ENCODE measurements at regions not wholly inside any gene's neighbourhood (a gene's known extent, or its start where the extent isn't known, plus 50 kb on each side); places are given as distances from the start of the nearest gene placed in this dataset.

- no peak overlapping the region for H3K27ac Mint-ChIP-seq
- H3K27me3 Mint-ChIP-seq, result no peaks in the 10 kb centered on the region
- no peaks in the 10 kb centered on the region for H3K4me1 Mint-ChIP-seq (ENCODE audit: low read depth in 2 of 2)
- H3K36me3 Mint-ChIP-seq (ENCODE audit: insufficient read depth), result no peaks in the 10 kb centered on the region
- no peak overlapping the region for H3K4me3 Mint-ChIP-seq
- no peaks in the 10 kb centered on the region for H3K9me3 Mint-ChIP-seq
- ATAC-seq (replicated peaks), result no peak
- no peak for DNase-seq
Measured at GRCh38 chr9:1331546-1332038, 281.4 kb downstream of the DMRT2 start.

- Mint-ChIP-seq H3K27ac (no peak overlapping the region), H3K36me3 (ENCODE audit: insufficient read depth) (no peaks in the 10 kb centered on the region), H3K9me3 (no peaks in the 10 kb centered on the region), H3K4me1 (ENCODE audit: low read depth in 2 of 2) (no peaks in the 10 kb centered on the region), H3K4me3 (no peak overlapping the region), H3K27me3 (no peaks in the 10 kb centered on the region)
- ATAC-seq (replicated peaks), result no peak
- no peak for DNase-seq
Measured at GRCh38 chr9:1332156-1332555, 282.0 kb downstream of the DMRT2 start.

- Mint-ChIP-seq H3K27ac (no peak overlapping the region), H3K4me3 (no peak overlapping the region)
- no peak for ATAC-seq (replicated peaks)
Measured at GRCh38 chr9:1335174-1335573, 285.0 kb downstream of the DMRT2 start.

GRCh38 chr9:1337169-1337568 lies 287.0 kb downstream of the DMRT2 start:
- H3K27ac Mint-ChIP-seq, result no peak overlapping the region
- no peaks in the 10 kb centered on the region for H3K27me3 Mint-ChIP-seq
- no peaks in the 10 kb centered on the region for H3K36me3 Mint-ChIP-seq (ENCODE audit: insufficient read depth)
- no peaks in the 10 kb centered on the region for H3K4me1 Mint-ChIP-seq (ENCODE audit: low read depth in 2 of 2)
- no peak overlapping the region for H3K4me3 Mint-ChIP-seq
- H3K9me3 Mint-ChIP-seq, result no peaks in the 10 kb centered on the region
- ATAC-seq (replicated peaks) (no peak), DNase-seq (no peak)

More at GRCh38 chr9:1335174-1335573, 285.0 kb downstream of the DMRT2 start:
- Mint-ChIP-seq H3K27me3 (no peaks in the 10 kb centered on the region), H3K4me1 (ENCODE audit: low read depth in 2 of 2) (no peaks in the 10 kb centered on the region), H3K36me3 (ENCODE audit: insufficient read depth) (no peaks in the 10 kb centered on the region), H3K9me3 (no peaks in the 10 kb centered on the region)
- DNase-seq, result no peak

- Mint-ChIP-seq H3K27me3 (no peaks in the 10 kb centered on the region), H3K4me3 (no peak overlapping the region), H3K4me1 (ENCODE audit: low read depth in 2 of 2) (no peaks in the 10 kb centered on the region), H3K9me3 (peaks cover 0 to 3% of the 10 kb centered on the region in 2 donors), H3K36me3 (ENCODE audit: insufficient read depth) (no peaks in the 10 kb centered on the region), H3K27ac (no peak overlapping the region)
- DNase-seq, result no peak
- no peak for ATAC-seq (replicated peaks)
Measured at GRCh38 chr9:1340390-1340789, 290.2 kb downstream of the DMRT2 start.

- Mint-ChIP-seq H3K9me3 (peaks cover 0 to 7% of the 10 kb centered on the region in 2 donors), H3K27ac (no peak overlapping the region), H3K4me1 (ENCODE audit: low read depth in 2 of 2) (no peaks in the 10 kb centered on the region), H3K36me3 (ENCODE audit: insufficient read depth) (no peaks in the 10 kb centered on the region), H3K27me3 (peaks cover 0 to 9% of the 10 kb centered on the region in 2 donors), H3K4me3 (no peak overlapping the region)
- DNase-seq (no peak), ATAC-seq (replicated peaks) (no peak)
Measured at GRCh38 chr9:1353291-1353690, 303.1 kb downstream of the DMRT2 start.

- no peak for DNase-seq
- peaks cover 0 to 9% of the 10 kb centered on the region in 2 donors for H3K27me3 Mint-ChIP-seq
- H3K9me3 Mint-ChIP-seq, result peaks cover 3 to 7% of the 10 kb centered on the region in 2 donors
- no peaks in the 10 kb centered on the region for H3K36me3 Mint-ChIP-seq (ENCODE audit: insufficient read depth)
- H3K27ac Mint-ChIP-seq, result no peak overlapping the region
- ATAC-seq (replicated peaks), result no peak
- no peak overlapping the region for H3K4me3 Mint-ChIP-seq
- no peaks in the 10 kb centered on the region for H3K4me1 Mint-ChIP-seq (ENCODE audit: low read depth in 2 of 2)
Measured at GRCh38 chr9:1354086-1354485, 303.9 kb downstream of the DMRT2 start.

GRCh38 chr9:1354606-1355005 lies 304.4 kb downstream of the DMRT2 start:
- Mint-ChIP-seq H3K36me3 (ENCODE audit: insufficient read depth) (no peaks in the 10 kb centered on the region), H3K27ac (no peak overlapping the region), H3K4me3 (no peak overlapping the region), H3K27me3 (peaks cover 0 to 9% of the 10 kb centered on the region in 2 donors), H3K9me3 (peaks cover 3 to 7% of the 10 kb centered on the region in 2 donors), H3K4me1 (ENCODE audit: low read depth in 2 of 2) (no peaks in the 10 kb centered on the region)
- no peak for DNase-seq
- ATAC-seq (replicated peaks), result no peak

- Mint-ChIP-seq H3K4me1 (ENCODE audit: low read depth in 2 of 2) (no peaks in the 10 kb centered on the region), H3K4me3 (no peak overlapping the region), H3K36me3 (ENCODE audit: insufficient read depth) (no peaks in the 10 kb centered on the region), H3K27me3 (peaks cover 0 to 9% of the 10 kb centered on the region in 2 donors), H3K9me3 (peaks cover 3 to 7% of the 10 kb centered on the region in 2 donors), H3K27ac (no peak overlapping the region)
- DNase-seq, result no peak
- ATAC-seq (replicated peaks), result no peak
Measured at GRCh38 chr9:1355656-1356055, 305.5 kb downstream of the DMRT2 start.

GRCh38 chr9:1362845-1363244 lies 312.7 kb downstream of the DMRT2 start:
- no peaks in the 10 kb centered on the region for H3K36me3 Mint-ChIP-seq (ENCODE audit: insufficient read depth)
- no peak overlapping the region for H3K4me3 Mint-ChIP-seq
- ATAC-seq (replicated peaks) (no peak), DNase-seq (no peak)
- H3K27ac Mint-ChIP-seq, result no peak overlapping the region
- peaks cover 3 to 7% of the 10 kb centered on the region in 2 donors for H3K9me3 Mint-ChIP-seq
- peaks cover 0 to 10% of the 10 kb centered on the region in 2 donors for H3K27me3 Mint-ChIP-seq
- no peaks in the 10 kb centered on the region for H3K4me1 Mint-ChIP-seq (ENCODE audit: low read depth in 2 of 2)

- ATAC-seq (replicated peaks) (no peak), DNase-seq (no peak)
- H3K27me3 Mint-ChIP-seq, result peaks cover 0 to 10% of the 10 kb centered on the region in 2 donors
- H3K4me3 Mint-ChIP-seq, result no peak overlapping the region
- no peaks in the 10 kb centered on the region for H3K4me1 Mint-ChIP-seq (ENCODE audit: low read depth in 2 of 2)
- no peak overlapping the region for H3K27ac Mint-ChIP-seq
- H3K36me3 Mint-ChIP-seq (ENCODE audit: insufficient read depth), result no peaks in the 10 kb centered on the region
- H3K9me3 Mint-ChIP-seq, result peaks cover 0 to 7% of the 10 kb centered on the region in 2 donors
Measured at GRCh38 chr9:1366276-1366675, 316.1 kb downstream of the DMRT2 start.

- H3K9me3 Mint-ChIP-seq, result peaks cover 0 to 2% of the 10 kb centered on the region in 2 donors
- ATAC-seq (replicated peaks) (no peak), DNase-seq (no peak)
- H3K4me3 Mint-ChIP-seq, result no peak overlapping the region
- no peaks in the 10 kb centered on the region for H3K36me3 Mint-ChIP-seq (ENCODE audit: insufficient read depth)
- no peaks in the 10 kb centered on the region for H3K4me1 Mint-ChIP-seq (ENCODE audit: low read depth in 2 of 2)
- no peak overlapping the region for H3K27ac Mint-ChIP-seq
- H3K27me3 Mint-ChIP-seq, result no peaks in the 10 kb centered on the region
Measured at GRCh38 chr9:1369297-1369696, 319.1 kb downstream of the DMRT2 start.

GRCh38 chr9:1373445-1373844 lies 323.3 kb downstream of the DMRT2 start:
- ATAC-seq (replicated peaks) (no peak), DNase-seq (no peak)
- peaks cover 0 to 2% of the 10 kb centered on the region in 2 donors for H3K9me3 Mint-ChIP-seq
- no peak overlapping the region for H3K4me3 Mint-ChIP-seq
- H3K36me3 Mint-ChIP-seq (ENCODE audit: insufficient read depth), result no peaks in the 10 kb centered on the region
- H3K27ac Mint-ChIP-seq, result no peak overlapping the region
- no peaks in the 10 kb centered on the region for H3K4me1 Mint-ChIP-seq (ENCODE audit: low read depth in 2 of 2)
- no peaks in the 10 kb centered on the region for H3K27me3 Mint-ChIP-seq

- Mint-ChIP-seq H3K4me3 (no peak overlapping the region), H3K36me3 (ENCODE audit: insufficient read depth) (no peaks in the 10 kb centered on the region), H3K27ac (no peak overlapping the region), H3K9me3 (no peaks in the 10 kb centered on the region), H3K27me3 (no peaks in the 10 kb centered on the region), H3K4me1 (ENCODE audit: low read depth in 2 of 2) (no peaks in the 10 kb centered on the region)
- ATAC-seq (replicated peaks), result no peak
- DNase-seq, result no peak
Measured at GRCh38 chr9:1383899-1384455, 333.8 kb downstream of the DMRT2 start.

Data from effector memory CD8-positive, alpha-beta T cell (primary cell).